ENCODE measurements at regions not wholly inside any gene's neighbourhood (a gene's known extent, or its start where the extent isn't known, plus 50 kb on each side); places are given as distances from the start of the nearest gene placed in this dataset.

- TF ChIP-seq CTCF (IDR thresholded peaks at IDR 0.05) (no peak), POLR2A (IDR thresholded peaks at IDR 0.05) (no peak)
Measured at GRCh38 chr2:60127191-60127590, 426.3 kb downstream of the BCL11A start.
